HCT116 (cell line): ENCODE measurements at regions not wholly inside any gene's neighbourhood (a gene's known extent, or its start where the extent isn't known, plus 50 kb on each side); places are given as distances from the start of the nearest gene placed in this dataset.

Source experiments
- ATAC-seq: fragments of 200-7000 bp; cut with Tn5 transposase; 2 replicates; pipeline ENCODE4 v1.9.1; 2020; ENCODE audit warnings: mild to moderate bottlenecking, moderate library complexity
- BruUV-seq: library from RNA; stranded (reverse); fragments of 400-500 nt; replicated peaks from 2 replicates; lab custom pipeline; 2021; lab: Mats Ljungman, UMichigan
- CTCF ChIA-PET: fragments of 300-600 bp; sonication (Branson Sonifier 250); formaldehyde crosslinking; loops from one replicate; lab custom pipeline; 2021; ENCODE audit warnings: antibody characterized with exemption; lab: Charles Lee
- POLR2A ChIA-PET: fragments of 300-600, 350-600 bp; sonication (Branson Sonifier 250); formaldehyde crosslinking; loops from one replicate; lab custom pipeline; 2021; ENCODE audit warnings: antibody characterized with exemption; lab: Charles Lee
- RAD21 ChIA-PET, 2 experiments: fragments of 300-600 bp; sonication (Branson Sonifier 250); formaldehyde crosslinking; loops; one replicate each; lab custom pipeline; 2023; ENCODE audit warnings: low total read pairs in 2 of 2; ENCODE audit not compliant: uncharacterized antibody in 2 of 2, unreplicated experiment in 2 of 2, low non-redundant PET in 1 of 2; lab: Charles Lee
- DNase-seq: peaks from one replicate; pipeline ENCODE4 v3.0.0-alpha.2; 2010; ENCODE audit warnings: low read depth, low spot score
- H2AFZ ChIP-seq: fragments of 200-600 bp; shearing (Covaris generic), sonication (generic); 2 replicates; pipeline ENCODE4 v1.6.1; 2017; ENCODE audit warnings: low read depth, mixed run types, mixed read lengths, antibody characterized with exemption, low read length; ENCODE audit not compliant: poor library complexity, severe bottlenecking
- H3K27ac ChIP-seq: 2 replicates; pipeline ENCODE4 v1.5.1; 2012; ENCODE audit warnings: low read depth, low read length
- H3K27me3 ChIP-seq: fragments of 200-600 bp; sonication (generic); 2 replicates; pipeline ENCODE4 v1.6.1; 2016; ENCODE audit warnings: mixed run types, low read length, mixed read lengths; ENCODE audit not compliant: insufficient read depth
- H3K36me3 ChIP-seq, 2 experiments: fragments of 200-500 bp in 1 of 2; fragments of 200-600 bp in 1 of 2; sonication (Bioruptor generic) in 1 of 2; sonication (generic) in 1 of 2; 2 replicates each; pipeline versions ENCODE4 v1.5.1 to v1.6.1; 2014 to 2016; ENCODE audit warnings: low read length in 2 of 2, inconsistent platforms in 1 of 2, mixed read lengths in 1 of 2, mixed run types in 1 of 2; ENCODE audit not compliant: insufficient read depth in 2 of 2, control insufficient read depth in 1 of 2
- H3K4me1 ChIP-seq, 2 experiments: fragments of 200-600 bp in 1 of 2; sonication (generic) in 1 of 2; 2 replicates each; pipeline versions ENCODE4 v1.5.1 to v1.6.1; 2012 to 2017; ENCODE audit warnings: low read length in 2 of 2, inconsistent platforms in 1 of 2, mild to moderate bottlenecking in 1 of 2, mixed read lengths in 1 of 2, mixed run types in 1 of 2, moderate library complexity in 1 of 2; ENCODE audit not compliant: insufficient read depth in 2 of 2, control insufficient read depth in 1 of 2
- H3K4me2 ChIP-seq: fragments of 200-600 bp; sonication (generic); 2 replicates; pipeline ENCODE4 v1.6.1; 2017; ENCODE audit warnings: mixed run types, low read length, mixed read lengths
- H3K4me3 ChIP-seq, 2 experiments: fragments of 200-600 bp in 1 of 2; sonication (generic) in 1 of 2; replicated peaks in 1 of 2; 2 replicates each; pipeline ENCODE4 v1.5.1; 2011 to 2016; ENCODE audit warnings: low read length in 2 of 2, control low read depth in 1 of 2, low read depth in 1 of 2, mild to moderate bottlenecking in 1 of 2, mixed read lengths in 1 of 2, mixed run types in 1 of 2
- H3K79me2 ChIP-seq: fragments of 200-600 bp; sonication (generic); 2 replicates; pipeline ENCODE4 v1.6.1; 2017; ENCODE audit warnings: mild to moderate bottlenecking, mixed run types, low read length, moderate library complexity, mixed read lengths; ENCODE audit not compliant: insufficient read depth
- H3K9ac ChIP-seq: fragments of 200-600 bp; sonication (generic); 2 replicates; pipeline ENCODE4 v1.6.1; 2016; ENCODE audit warnings: low read length, mixed read lengths
- H3K9me2 ChIP-seq: fragments of 200-600 bp; sonication (generic), shearing (Covaris generic); 2 replicates; pipeline ENCODE4 v1.6.1; 2017; ENCODE audit warnings: mixed run types, mild to moderate bottlenecking, moderate library complexity; ENCODE audit not compliant: insufficient read depth
- H3K9me3 ChIP-seq, 2 experiments: fragments of 200-500 bp in 1 of 2; fragments of 200-600 bp in 1 of 2; sonication (Bioruptor generic) in 1 of 2; sonication (generic) in 1 of 2; 2 replicates each; pipeline ENCODE4 v1.6.1; 2014 to 2017; ENCODE audit warnings: low read length in 2 of 2, mixed read lengths in 2 of 2, inconsistent platforms in 1 of 2, low read depth in 1 of 2, mild to moderate bottlenecking in 1 of 2, mixed run types in 1 of 2, moderate library complexity in 1 of 2; ENCODE audit not compliant: control insufficient read depth in 1 of 2, insufficient read depth in 1 of 2
- H4K20me1 ChIP-seq: fragments of 200-600 bp; sonication (generic), shearing (Covaris generic); 2 replicates; pipeline ENCODE4 v1.6.1; 2017; ENCODE audit warnings: mixed run types, mild to moderate bottlenecking, moderate library complexity; ENCODE audit not compliant: insufficient read depth
- CBX3 ChIP-seq: IDR thresholded peaks from 2 replicates; pipeline ENCODE4 v1.6.1; 2012; ENCODE audit warnings: low read depth
- CEBPB ChIP-seq: IDR thresholded peaks from 2 replicates; pipeline ENCODE4 v1.6.1; 2012; ENCODE audit warnings: low read depth
- ELF1 ChIP-seq: IDR thresholded peaks from 2 replicates; pipeline ENCODE4 v1.6.1; 2012; ENCODE audit warnings: low read depth, borderline replicate concordance
- EZH2phosphoT487 ChIP-seq: fragments of 200-600 bp; IDR thresholded peaks from 2 replicates; pipeline ENCODE4 v1.6.1; 2018; ENCODE audit warnings: antibody characterized with exemption, borderline replicate concordance
- FOSL1 ChIP-seq: IDR thresholded peaks from 2 replicates; pipeline ENCODE4 v1.6.1; 2012; ENCODE audit warnings: low read depth
- JUND ChIP-seq: IDR thresholded peaks from 2 replicates; pipeline ENCODE4 v1.6.1; 2012
- POLR2A ChIP-seq: IDR thresholded peaks from 2 replicates; pipeline ENCODE4 v1.7.0; 2011; ENCODE audit warnings: borderline replicate concordance; ENCODE audit not compliant: insufficient read depth, insufficient read length; ENCODE audit errors: extremely low read depth
- SIN3A ChIP-seq: IDR thresholded peaks from 2 replicates; pipeline ENCODE4 v1.6.1; 2012; ENCODE audit warnings: low read depth
- SP1 ChIP-seq: IDR thresholded peaks from 2 replicates; pipeline ENCODE4 v1.6.1; 2012; ENCODE audit warnings: low read depth
- SRF ChIP-seq: IDR thresholded peaks from 2 replicates; pipeline ENCODE4 v1.6.1; 2012; ENCODE audit warnings: low read depth
- TCF7L2 ChIP-seq: IDR thresholded peaks from 2 replicates; pipeline ENCODE4 v1.7.0; 2011; ENCODE audit warnings: borderline replicate concordance, inconsistent platforms; ENCODE audit not compliant: insufficient read depth, insufficient read length; ENCODE audit errors: extremely low read depth
- YY1 ChIP-seq: IDR thresholded peaks from 2 replicates; pipeline ENCODE4 v1.6.1; 2011; ENCODE audit warnings: low read length, low read depth, moderate library complexity, mild to moderate bottlenecking; ENCODE audit not compliant: insufficient replicate concordance; ENCODE audit errors: extremely low read depth
- ZFX ChIP-seq: fragments of 450-650 bp; IDR thresholded peaks from 2 replicates; pipeline ENCODE4 v1.6.1; 2017
- ZNF274 ChIP-seq: fragments of 200-500 bp; sonication (Bioruptor generic); IDR thresholded peaks from 2 replicates; pipeline ENCODE4 v1.6.1; 2014; ENCODE audit warnings: mild to moderate bottlenecking, low read depth, low read length, inconsistent platforms
- intact Hi-C: fragments of 100-400 bp; cut with micrococcal nuclease; formaldehyde crosslinking; loops from 2 replicates; pipeline ENCODE4 v1.10.0; 2022
- TF ChIP-seq, protein P1 (sequence below): IDR thresholded peaks from 2 replicates; pipeline ENCODE4 v1.6.1; 2012
- TF ChIP-seq, protein P2 (sequence below), 3 experiments: fragments of 200-600 bp in 1 of 3; sonication (generic) in 1 of 3; IDR thresholded peaks in 2 of 3; conservative IDR thresholded peaks in 1 of 3; 2 replicates each; pipeline ENCODE4 v1.5.1; 2012 to 2017; ENCODE audit warnings: low read depth in 2 of 3, low read length in 2 of 3, antibody characterized with exemption in 1 of 3, borderline replicate concordance in 1 of 3, control low read depth in 1 of 3, mild to moderate bottlenecking in 1 of 3, mixed read lengths in 1 of 3, mixed run types in 1 of 3, moderate library complexity in 1 of 3; ENCODE audit not compliant: insufficient read depth in 1 of 3
- TF ChIP-seq, protein P3 (sequence below): IDR thresholded peaks from 2 replicates; pipeline ENCODE4 v1.6.1; 2012

DNA sequence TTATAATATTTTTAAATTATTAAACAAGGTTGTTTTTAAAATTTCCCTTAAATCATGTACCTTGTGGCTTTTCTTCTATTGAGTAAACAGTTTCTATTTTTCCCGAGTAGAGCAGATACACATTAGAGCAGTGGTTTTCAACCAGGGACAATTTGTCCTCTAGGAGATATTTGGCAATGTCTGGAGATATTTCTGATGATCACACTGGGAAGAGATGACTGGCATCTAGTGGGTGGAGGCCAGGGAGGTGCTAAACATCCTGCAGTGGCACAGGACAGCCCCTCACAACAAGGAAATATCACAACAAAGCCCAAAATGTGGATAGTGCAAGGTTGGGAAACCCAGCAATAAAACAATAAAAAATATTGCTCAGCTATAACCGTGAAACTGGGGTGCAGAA, 113.0 kb upstream of the PTPRG start:
- Histone ChIP-seq H3K9me3 (no peaks in the 10 kb centered on the region), H3K27me3 (no peaks in the 10 kb centered on the region), H3K9me2 (no peaks in the 10 kb centered on the region), H3K4me3 (no peak overlapping the region), H2AFZ (no peak overlapping the region), H3K4me1 (no peaks in the 10 kb centered on the region)
- RAD21 ChIA-PET, result no interaction called here
- no peak for ATAC-seq
- TF ChIP-seq, protein P1, sequence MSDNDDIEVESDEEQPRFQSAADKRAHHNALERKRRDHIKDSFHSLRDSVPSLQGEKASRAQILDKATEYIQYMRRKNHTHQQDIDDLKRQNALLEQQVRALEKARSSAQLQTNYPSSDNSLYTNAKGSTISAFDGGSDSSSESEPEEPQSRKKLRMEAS, result no peak
- TF ChIP-seq ZFX (no peak), FOSL1 (no peak), ELF1 (no peak), TCF7L2 (no peak), JUND (no peak), CBX3 (no peak), EZH2phosphoT487 (no peak), SIN3A (no peak), YY1 (no peak), POLR2A (no peak), ZNF274 (no peak), SRF (no peak), SP1 (no peak), CEBPB (no peak)
- TF ChIP-seq, protein P2, sequence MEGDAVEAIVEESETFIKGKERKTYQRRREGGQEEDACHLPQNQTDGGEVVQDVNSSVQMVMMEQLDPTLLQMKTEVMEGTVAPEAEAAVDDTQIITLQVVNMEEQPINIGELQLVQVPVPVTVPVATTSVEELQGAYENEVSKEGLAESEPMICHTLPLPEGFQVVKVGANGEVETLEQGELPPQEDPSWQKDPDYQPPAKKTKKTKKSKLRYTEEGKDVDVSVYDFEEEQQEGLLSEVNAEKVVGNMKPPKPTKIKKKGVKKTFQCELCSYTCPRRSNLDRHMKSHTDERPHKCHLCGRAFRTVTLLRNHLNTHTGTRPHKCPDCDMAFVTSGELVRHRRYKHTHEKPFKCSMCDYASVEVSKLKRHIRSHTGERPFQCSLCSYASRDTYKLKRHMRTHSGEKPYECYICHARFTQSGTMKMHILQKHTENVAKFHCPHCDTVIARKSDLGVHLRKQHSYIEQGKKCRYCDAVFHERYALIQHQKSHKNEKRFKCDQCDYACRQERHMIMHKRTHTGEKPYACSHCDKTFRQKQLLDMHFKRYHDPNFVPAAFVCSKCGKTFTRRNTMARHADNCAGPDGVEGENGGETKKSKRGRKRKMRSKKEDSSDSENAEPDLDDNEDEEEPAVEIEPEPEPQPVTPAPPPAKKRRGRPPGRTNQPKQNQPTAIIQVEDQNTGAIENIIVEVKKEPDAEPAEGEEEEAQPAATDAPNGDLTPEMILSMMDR (IDR thresholded peaks at IDR 0.05 in 2 of 3, conservative IDR thresholded peaks at IDR 0.05 in 1 of 3; ENCODE audit: borderline replicate concordance in 1 of 3, insufficient read depth in 1 of 3, low read depth in 2 of 3, low read length in 2 of 3), result no peak
- TF ChIP-seq, protein P3, sequence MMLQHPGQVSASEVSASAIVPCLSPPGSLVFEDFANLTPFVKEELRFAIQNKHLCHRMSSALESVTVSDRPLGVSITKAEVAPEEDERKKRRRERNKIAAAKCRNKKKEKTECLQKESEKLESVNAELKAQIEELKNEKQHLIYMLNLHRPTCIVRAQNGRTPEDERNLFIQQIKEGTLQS, result no peak
- TF ChIP-seq, all 23 proteins: peak for 0
- ChIA-PET CTCF (no interaction called here), POLR2A (no interaction called here)
- Histone ChIP-seq H3K4me2 (no peak overlapping the region), H3K36me3 (no peaks in the 10 kb centered on the region), H3K79me2 (no peaks in the 10 kb centered on the region), H3K27ac (no peak overlapping the region), H4K20me1 (no peaks in the 10 kb centered on the region), H3K9ac (no peak overlapping the region)
- BruUV-seq, result no TSS peak
- no peak for DNase-seq
- intact Hi-C loops, result no loop called here
